ENCODE measurements at regions not wholly inside any gene's neighbourhood (a gene's known extent, or its start where the extent isn't known, plus 50 kb on each side); places are given as distances from the start of the nearest gene placed in this dataset.

DNA sequence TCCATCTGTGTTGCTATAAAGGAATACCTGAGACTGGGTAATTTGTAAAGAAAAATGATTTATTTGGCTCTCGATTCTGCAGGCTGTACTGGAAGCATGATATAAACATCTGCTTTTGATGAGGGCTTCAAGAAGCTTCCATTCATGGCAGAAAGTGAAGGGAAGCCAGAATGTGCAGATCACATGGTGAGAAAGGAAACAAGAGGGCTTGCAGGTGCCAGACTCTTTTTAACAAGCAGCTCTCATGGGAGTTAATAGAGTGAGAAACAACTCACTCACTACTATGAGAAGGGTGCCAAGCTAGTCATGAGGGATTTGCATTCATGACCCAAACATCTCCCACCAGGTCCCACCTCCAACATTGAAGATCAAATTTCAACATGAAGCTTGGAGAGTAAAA lies 247.2 kb downstream of the ZIC4 start:
- TF ChIP-seq SIN3A (IDR thresholded peaks at IDR 0.05; ENCODE audit: borderline replicate concordance, insufficient read depth, low read length) (no peak), FOXP2 (optimal IDR thresholded peaks at IDR 0.05; ENCODE audit: borderline replicate concordance, extremely low read depth, extremely low read length, insufficient read depth) (no peak), REST (IDR thresholded peaks at IDR 0.05; ENCODE audit: insufficient read depth in 1 of 2, low read depth in 2 of 2, low read length in 2 of 2) (no peak), POLR2AphosphoS5 (IDR thresholded peaks at IDR 0.05; ENCODE audit: low read depth, low read length) (no peak)

DNA sequence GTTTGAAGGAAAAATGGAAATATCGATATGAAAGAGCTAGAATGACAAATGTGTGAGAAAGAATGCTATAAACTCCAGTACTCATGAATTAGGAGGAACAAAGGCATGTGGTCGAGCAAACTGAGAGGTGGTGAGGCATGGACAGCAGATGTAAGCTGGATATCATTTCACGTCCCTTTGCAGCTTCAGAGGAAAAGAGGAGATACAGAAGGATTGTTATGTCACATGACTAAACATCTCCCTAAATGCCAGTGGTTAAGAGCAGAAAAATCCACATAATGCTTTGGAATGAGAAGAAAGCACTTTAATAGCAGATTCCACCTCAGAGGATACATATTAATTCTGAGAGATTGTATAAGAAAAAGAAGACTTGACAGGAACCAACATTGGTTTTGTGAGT lies 248.7 kb downstream of the ZIC4 start:
- TF ChIP-seq POLR2AphosphoS5 (IDR thresholded peaks at IDR 0.05; ENCODE audit: low read depth, low read length), result no peak
- TF ChIP-seq REST (IDR thresholded peaks at IDR 0.05; ENCODE audit: insufficient read depth in 1 of 2, low read depth in 2 of 2, low read length in 2 of 2), result no peak
- no peak for TF ChIP-seq TAF1 (IDR thresholded peaks at IDR 0.05; ENCODE audit: borderline replicate concordance, insufficient read depth, low read length)
- TF ChIP-seq SIN3A (IDR thresholded peaks at IDR 0.05; ENCODE audit: borderline replicate concordance, insufficient read depth, low read length), result no peak
- TF ChIP-seq FOXP2 (optimal IDR thresholded peaks at IDR 0.05; ENCODE audit: borderline replicate concordance, extremely low read depth, extremely low read length, insufficient read depth), result no peak

GRCh38 chr3:147153830-147154539 lies 252.4 kb downstream of the ZIC4 start:
- no peak for TF ChIP-seq POLR2AphosphoS5 (IDR thresholded peaks at IDR 0.05; ENCODE audit: low read depth, low read length)

DNA sequence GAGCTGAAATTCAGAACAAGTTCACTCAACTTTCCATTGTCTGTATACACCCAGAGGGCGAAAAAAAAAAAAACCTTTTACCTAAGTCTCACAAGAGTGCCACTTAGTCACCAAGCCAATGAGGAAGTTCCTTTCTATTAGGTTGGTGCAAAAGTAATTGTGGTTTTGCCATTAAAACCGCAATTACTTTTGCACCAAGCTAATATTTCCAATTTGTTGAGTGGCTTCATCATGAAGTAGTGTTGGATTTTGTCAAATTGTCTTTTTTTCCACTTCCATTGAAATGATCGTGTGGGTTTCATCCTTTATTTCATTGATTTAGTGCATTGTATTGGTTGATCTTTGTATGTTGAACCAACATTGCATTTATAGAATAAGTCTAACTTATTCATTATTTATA lies 253.9 kb downstream of the ZIC4 start:
- no peak for TF ChIP-seq SIN3A (IDR thresholded peaks at IDR 0.05; ENCODE audit: borderline replicate concordance, insufficient read depth, low read length)
- no peak for TF ChIP-seq REST (IDR thresholded peaks at IDR 0.05; ENCODE audit: insufficient read depth in 1 of 2, low read depth in 2 of 2, low read length in 2 of 2)
- TF ChIP-seq POLR2AphosphoS5 (IDR thresholded peaks at IDR 0.05; ENCODE audit: low read depth, low read length), result no peak
- TF ChIP-seq TAF1 (IDR thresholded peaks at IDR 0.05; ENCODE audit: borderline replicate concordance, insufficient read depth, low read length), result no peak
- no peak for TF ChIP-seq FOXP2 (optimal IDR thresholded peaks at IDR 0.05; ENCODE audit: borderline replicate concordance, extremely low read depth, extremely low read length, insufficient read depth)

- TF ChIP-seq TAF1 (IDR thresholded peaks at IDR 0.05; ENCODE audit: borderline replicate concordance, insufficient read depth, low read length) (no peak), REST (IDR thresholded peaks at IDR 0.05; ENCODE audit: insufficient read depth in 1 of 2, low read depth in 2 of 2, low read length in 2 of 2) (no peak), SIN3A (IDR thresholded peaks at IDR 0.05; ENCODE audit: borderline replicate concordance, insufficient read depth, low read length) (no peak), FOXP2 (optimal IDR thresholded peaks at IDR 0.05; ENCODE audit: borderline replicate concordance, extremely low read depth, extremely low read length, insufficient read depth) (no peak), POLR2AphosphoS5 (IDR thresholded peaks at IDR 0.05; ENCODE audit: low read depth, low read length) (no peak)
These were observed 264.6 kb downstream of the ZIC4 start for GRCh38 chr3:147141516-147142288.

Data from PFSK-1 (cell line).